ENCODE measurements at regions not wholly inside any gene's neighbourhood (a gene's known extent, or its start where the extent isn't known, plus 50 kb on each side); places are given as distances from the start of the nearest gene placed in this dataset.

DNA sequence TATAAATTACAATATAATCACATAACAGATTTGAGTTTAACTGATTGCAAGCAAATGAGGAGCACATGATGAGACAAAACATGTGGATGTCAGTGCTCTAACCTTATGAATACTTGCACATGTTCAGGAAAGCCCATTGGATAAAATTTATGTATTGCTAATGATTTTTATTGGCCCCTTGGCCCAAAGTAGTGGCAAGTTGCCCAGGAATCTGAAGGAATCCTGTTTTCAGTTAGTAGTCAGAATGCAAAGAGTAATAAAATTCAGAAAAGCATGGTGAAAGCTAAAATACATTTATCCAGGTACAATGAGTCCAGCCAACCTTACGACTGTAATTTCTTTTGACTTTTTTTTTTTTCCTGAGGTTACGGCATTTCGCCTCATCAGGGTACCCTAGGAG lies 1539.4 kb downstream of the EFNB2 start:
- intact Hi-C loops (cut with micrococcal nuclease): no loop called here
- H3K4me3 Mint-ChIP-seq: no peak overlapping the region
- H3K4me1 Mint-ChIP-seq (ENCODE audit: low read depth): no peaks in the 10 kb centered on the region
- peaks cover 2% of the 10 kb centered on the region for H3K9me3 Mint-ChIP-seq
- H3K27ac Mint-ChIP-seq: no peak overlapping the region
- ChIA-PET POLR2A (no interaction called here), CTCF (no interaction called here)
- TF ChIP-seq, protein P1, sequence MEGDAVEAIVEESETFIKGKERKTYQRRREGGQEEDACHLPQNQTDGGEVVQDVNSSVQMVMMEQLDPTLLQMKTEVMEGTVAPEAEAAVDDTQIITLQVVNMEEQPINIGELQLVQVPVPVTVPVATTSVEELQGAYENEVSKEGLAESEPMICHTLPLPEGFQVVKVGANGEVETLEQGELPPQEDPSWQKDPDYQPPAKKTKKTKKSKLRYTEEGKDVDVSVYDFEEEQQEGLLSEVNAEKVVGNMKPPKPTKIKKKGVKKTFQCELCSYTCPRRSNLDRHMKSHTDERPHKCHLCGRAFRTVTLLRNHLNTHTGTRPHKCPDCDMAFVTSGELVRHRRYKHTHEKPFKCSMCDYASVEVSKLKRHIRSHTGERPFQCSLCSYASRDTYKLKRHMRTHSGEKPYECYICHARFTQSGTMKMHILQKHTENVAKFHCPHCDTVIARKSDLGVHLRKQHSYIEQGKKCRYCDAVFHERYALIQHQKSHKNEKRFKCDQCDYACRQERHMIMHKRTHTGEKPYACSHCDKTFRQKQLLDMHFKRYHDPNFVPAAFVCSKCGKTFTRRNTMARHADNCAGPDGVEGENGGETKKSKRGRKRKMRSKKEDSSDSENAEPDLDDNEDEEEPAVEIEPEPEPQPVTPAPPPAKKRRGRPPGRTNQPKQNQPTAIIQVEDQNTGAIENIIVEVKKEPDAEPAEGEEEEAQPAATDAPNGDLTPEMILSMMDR (IDR thresholded peaks at IDR 0.05): no peak
- H3K36me3 Mint-ChIP-seq (ENCODE audit: low read depth): no peaks in the 10 kb centered on the region
- DNase-seq (no peak), ATAC-seq (no peak)
- no peaks in the 10 kb centered on the region for H3K27me3 Mint-ChIP-seq

DNA sequence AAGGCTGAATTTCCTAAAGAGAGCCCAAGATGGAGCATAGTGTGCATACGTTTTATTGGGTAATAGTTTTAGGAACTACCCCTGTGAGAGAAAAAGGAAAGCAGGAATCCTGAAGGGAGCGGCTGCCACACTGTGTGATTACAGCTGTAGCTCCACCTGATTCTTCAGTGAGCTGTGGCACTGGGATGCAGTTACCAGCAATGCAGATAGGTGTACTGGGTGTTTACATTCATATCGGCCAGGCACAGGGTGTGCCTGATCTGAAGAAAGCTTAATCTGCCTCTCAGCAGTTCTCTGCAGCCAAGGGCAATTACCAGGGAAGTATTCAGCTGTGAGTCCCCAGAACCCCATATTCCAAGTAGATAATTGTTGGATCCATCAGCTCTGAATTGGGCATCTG lies 1541.8 kb downstream of the EFNB2 start:
- H3K27ac Mint-ChIP-seq: no peak overlapping the region
- H3K27me3 Mint-ChIP-seq: no peaks in the 10 kb centered on the region
- H3K4me1 Mint-ChIP-seq (ENCODE audit: low read depth): no peaks in the 10 kb centered on the region
- DNase-seq: no peak
- H3K9me3 Mint-ChIP-seq: peaks cover 2% of the 10 kb centered on the region
- CTCF ChIA-PET: interaction anchor here (1.0 kb wide), 1 partner anchor 220 kb away, joined by 3 read pairs; no protein-coding TSS in a partner anchor
- ATAC-seq: no peak
- intact Hi-C loops (cut with micrococcal nuclease): no loop called here
- no peaks in the 10 kb centered on the region for H3K36me3 Mint-ChIP-seq (ENCODE audit: low read depth)
- TF ChIP-seq, protein P1 (IDR thresholded peaks at IDR 0.05): no peak
- H3K4me3 Mint-ChIP-seq: no peak overlapping the region
- POLR2A ChIA-PET: no interaction called here

DNA sequence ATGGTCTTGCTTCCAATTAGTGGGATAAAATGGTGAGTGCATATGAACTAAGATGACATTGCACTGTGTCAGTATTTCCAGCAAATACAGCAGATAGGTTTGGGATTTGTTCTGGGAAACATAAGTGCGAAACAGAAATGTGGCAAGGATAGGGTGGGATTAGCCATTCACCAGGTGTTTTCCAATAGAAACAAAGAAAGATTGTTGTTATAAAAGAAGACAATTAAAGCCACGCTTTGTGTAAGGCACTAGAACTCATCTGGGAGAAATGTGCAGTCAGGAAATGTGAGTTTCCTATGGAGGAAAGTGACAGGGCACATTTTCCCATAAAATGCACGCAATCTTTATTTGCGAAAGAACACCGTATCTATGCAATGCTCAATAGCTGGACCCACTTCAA lies 1547.8 kb downstream of the EFNB2 start:
- no peaks in the 10 kb centered on the region for H3K27me3 Mint-ChIP-seq
- no peaks in the 10 kb centered on the region for H3K9me3 Mint-ChIP-seq
- TF ChIP-seq, protein P1 (IDR thresholded peaks at IDR 0.05): no peak
- CTCF ChIA-PET: no interaction called here
- DNase-seq (no peak), ATAC-seq (no peak)
- H3K36me3 Mint-ChIP-seq (ENCODE audit: low read depth): no peaks in the 10 kb centered on the region
- no peak overlapping the region for H3K27ac Mint-ChIP-seq
- intact Hi-C loops (cut with micrococcal nuclease): no loop called here
- no peak overlapping the region for H3K4me3 Mint-ChIP-seq
- POLR2A ChIA-PET: no interaction called here
- H3K4me1 Mint-ChIP-seq (ENCODE audit: low read depth): peaks cover 19% of the 10 kb centered on the region

DNA sequence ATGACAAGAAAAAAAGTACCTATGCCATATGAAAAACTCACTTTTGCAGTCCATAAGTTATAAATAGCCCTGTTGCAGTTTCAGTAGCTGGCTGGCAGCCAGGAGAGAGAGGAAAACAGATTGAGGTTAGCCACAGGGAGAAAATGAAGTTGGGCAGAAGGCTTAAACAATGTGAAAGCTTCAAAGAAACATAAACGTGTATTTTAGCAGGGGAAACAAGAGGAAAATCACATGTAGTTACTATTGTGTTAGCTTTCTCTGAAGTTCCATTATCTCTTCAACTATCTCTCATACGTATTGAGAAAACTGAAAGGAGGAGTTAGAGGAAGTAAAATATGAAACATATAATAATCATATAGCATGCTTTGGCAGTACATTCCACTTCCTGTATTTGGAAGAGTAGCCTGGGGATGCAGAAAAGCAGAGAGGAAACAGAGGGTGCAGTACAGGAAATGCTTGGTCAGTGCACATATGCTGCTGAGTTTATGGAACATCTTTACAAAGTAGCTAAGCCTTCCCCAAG lies 1551.1 kb downstream of the EFNB2 start:
- Mint-ChIP-seq H3K4me3 (peak overlapping the region; percentile 9), H3K27me3 (no peaks in the 10 kb centered on the region), H3K4me1 (ENCODE audit: low read depth) (peaks cover 30% of the 10 kb centered on the region), H3K27ac (peak overlapping the region; percentile 78), H3K9me3 (no peaks in the 10 kb centered on the region), H3K36me3 (ENCODE audit: low read depth) (no peaks in the 10 kb centered on the region)
- peak; percentile 80 for ATAC-seq
- intact Hi-C loops (cut with micrococcal nuclease): no loop called here
- ChIA-PET CTCF (no interaction called here), POLR2A (no interaction called here)
- TF ChIP-seq, protein P1 (IDR thresholded peaks at IDR 0.05): no peak
- peak; percentile 66 for DNase-seq

DNA sequence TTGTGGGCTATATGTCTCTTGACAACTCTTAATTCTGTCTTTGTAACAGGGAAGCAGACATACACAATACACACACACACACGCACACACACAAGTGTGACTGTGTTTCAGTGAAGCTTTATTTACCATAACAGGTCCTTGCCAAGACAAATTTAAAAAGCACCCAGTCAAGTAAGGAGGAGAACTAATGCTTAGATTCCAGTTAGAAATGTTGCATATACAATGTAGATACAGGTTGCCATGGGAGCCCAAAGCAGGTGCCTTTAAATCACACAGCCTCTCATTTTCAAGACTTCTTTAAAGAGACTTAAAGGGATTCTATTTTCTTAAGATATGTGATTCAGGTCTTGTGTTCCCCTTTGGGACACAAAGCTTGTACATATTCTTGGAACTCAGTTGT lies 1551.9 kb downstream of the EFNB2 start:
- CTCF ChIA-PET: no interaction called here
- no peaks in the 10 kb centered on the region for H3K9me3 Mint-ChIP-seq
- TF ChIP-seq, protein P1 (IDR thresholded peaks at IDR 0.05): no peak
- DNase-seq: no peak
- no peaks in the 10 kb centered on the region for H3K36me3 Mint-ChIP-seq (ENCODE audit: low read depth)
- POLR2A ChIA-PET: no interaction called here
- H3K27me3 Mint-ChIP-seq: no peaks in the 10 kb centered on the region
- H3K4me1 Mint-ChIP-seq (ENCODE audit: low read depth): peaks cover 32% of the 10 kb centered on the region
- intact Hi-C loops (cut with micrococcal nuclease): no loop called here
- H3K27ac Mint-ChIP-seq: no peak overlapping the region
- no peak for ATAC-seq
- H3K4me3 Mint-ChIP-seq: no peak overlapping the region

Data from activated CD8-positive, alpha-beta T cell treated with anti-CD3 and anti-CD28 coated beads for 36 hours (primary cell).